ENCODE measurements at regions not wholly inside any gene's neighbourhood (a gene's known extent, or its start where the extent isn't known, plus 50 kb on each side); places are given as distances from the start of the nearest gene placed in this dataset.

DNA sequence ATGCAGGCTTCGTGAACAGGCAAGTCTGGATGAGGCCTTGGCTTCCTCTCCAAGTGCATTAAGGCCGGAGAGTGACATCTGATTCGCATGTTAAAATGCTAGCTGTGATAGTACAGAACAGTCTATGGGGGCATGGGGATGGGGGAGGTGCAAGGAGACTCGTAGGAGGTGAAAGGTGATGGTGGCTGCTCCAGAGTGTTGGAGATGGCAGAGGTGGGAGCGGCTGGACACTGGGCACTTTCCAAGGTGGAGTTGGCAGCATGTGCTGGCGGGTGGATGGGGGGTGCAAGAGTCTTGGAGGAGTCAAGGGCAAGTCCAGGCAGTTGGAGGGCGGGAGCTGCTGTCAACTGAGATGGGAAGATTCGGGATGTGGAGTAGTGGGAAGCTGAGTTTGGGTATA is 350.9 kb upstream of the TNRC6C start:
- no peak for TF ChIP-seq CTCF (IDR thresholded peaks at IDR 0.05)
- no peak for TF ChIP-seq ZFX (IDR thresholded peaks at IDR 0.05; ENCODE audit: borderline replicate concordance)

Measured in 22Rv1 (cell line).